A673 (cell line): ENCODE measurements at regions not wholly inside any gene's neighbourhood (a gene's known extent, or its start where the extent isn't known, plus 50 kb on each side); places are given as distances from the start of the nearest gene placed in this dataset.

Experiments
- EZH2 ChIP-seq: fragments of 200-600 bp; sonication (generic); IDR thresholded peaks from 2 replicates; pipeline ENCODE4 v1.6.1; 2017; ENCODE audit warnings: borderline replicate concordance, low read depth, mild to moderate bottlenecking, mixed read lengths, antibody characterized with exemption, low read length; ENCODE audit not compliant: poor library complexity, severe bottlenecking
- TF ChIP-seq, protein P1 (sequence below): fragments of 300-800, 200-600 bp; sonication (generic); conservative IDR thresholded peaks from 2 replicates; pipeline ENCODE4 v1.5.1; 2017; ENCODE audit warnings: low read depth, mild to moderate bottlenecking, antibody characterized with exemption, low read length, moderate library complexity, mixed read lengths

- TF ChIP-seq, protein P1, sequence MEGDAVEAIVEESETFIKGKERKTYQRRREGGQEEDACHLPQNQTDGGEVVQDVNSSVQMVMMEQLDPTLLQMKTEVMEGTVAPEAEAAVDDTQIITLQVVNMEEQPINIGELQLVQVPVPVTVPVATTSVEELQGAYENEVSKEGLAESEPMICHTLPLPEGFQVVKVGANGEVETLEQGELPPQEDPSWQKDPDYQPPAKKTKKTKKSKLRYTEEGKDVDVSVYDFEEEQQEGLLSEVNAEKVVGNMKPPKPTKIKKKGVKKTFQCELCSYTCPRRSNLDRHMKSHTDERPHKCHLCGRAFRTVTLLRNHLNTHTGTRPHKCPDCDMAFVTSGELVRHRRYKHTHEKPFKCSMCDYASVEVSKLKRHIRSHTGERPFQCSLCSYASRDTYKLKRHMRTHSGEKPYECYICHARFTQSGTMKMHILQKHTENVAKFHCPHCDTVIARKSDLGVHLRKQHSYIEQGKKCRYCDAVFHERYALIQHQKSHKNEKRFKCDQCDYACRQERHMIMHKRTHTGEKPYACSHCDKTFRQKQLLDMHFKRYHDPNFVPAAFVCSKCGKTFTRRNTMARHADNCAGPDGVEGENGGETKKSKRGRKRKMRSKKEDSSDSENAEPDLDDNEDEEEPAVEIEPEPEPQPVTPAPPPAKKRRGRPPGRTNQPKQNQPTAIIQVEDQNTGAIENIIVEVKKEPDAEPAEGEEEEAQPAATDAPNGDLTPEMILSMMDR = no peak
- TF ChIP-seq EZH2 = no peak
Measured at GRCh38 chr12:33678221-33678964, 238.8 kb upstream of the SYT10 start.
